CD8-positive, alpha-beta memory T cell (primary cell): ENCODE measurements at regions not wholly inside any gene's neighbourhood (a gene's known extent, or its start where the extent isn't known, plus 50 kb on each side); places are given as distances from the start of the nearest gene placed in this dataset.

Experiments
- CTCF ChIA-PET: fragments of 350-600 bp; sonication (Branson Sonifier 250); formaldehyde crosslinking; loops from one replicate; lab custom pipeline; 2021; ENCODE audit warnings: antibody characterized with exemption; lab: Charles Lee
- POLR2A ChIA-PET: fragments of 350-600 bp; sonication (Branson Sonifier 250); formaldehyde crosslinking; loops from one replicate; lab custom pipeline; 2021; ENCODE audit warnings: antibody characterized with exemption; lab: Charles Lee
- DNase-seq, 5 donors: peaks; one replicate each; pipeline versions ENCODE4 v3.0.0 to v3.0.0-alpha.2; 2020 to 2022; ENCODE audit warnings: mixed read lengths in 1 of 5
- H3K27ac ChIP-seq: one replicate; pipeline ENCODE4 v1.7.0; 2013; ENCODE audit warnings: low read depth, mild to moderate bottlenecking, low read length, moderate library complexity
- H3K27me3 ChIP-seq: 2 replicates; pipeline ENCODE4 v1.7.0; 2013; ENCODE audit warnings: low read length, mild to moderate bottlenecking; ENCODE audit not compliant: insufficient read depth, poor library complexity, severe bottlenecking
- H3K36me3 ChIP-seq: 2 replicates; pipeline ENCODE4 v1.7.0; 2013; ENCODE audit warnings: mild to moderate bottlenecking, low read length, moderate library complexity; ENCODE audit not compliant: insufficient read depth
- H3K4me1 ChIP-seq: 2 replicates; pipeline ENCODE4 v1.7.0; 2013; ENCODE audit warnings: mild to moderate bottlenecking, low read length, moderate library complexity; ENCODE audit not compliant: insufficient read depth
- H3K4me3 ChIP-seq: 2 replicates; pipeline ENCODE4 v1.7.0; 2013; ENCODE audit warnings: mild to moderate bottlenecking, low read length
- H3K9me3 ChIP-seq: 2 replicates; pipeline ENCODE4 v1.7.0; 2013; ENCODE audit warnings: mild to moderate bottlenecking, low read length
- H3K27ac Mint-ChIP-seq, 8 donors: one replicate each; pipeline ENCODE4 v1.8.0; 2020 to 2021; ENCODE audit warnings: mixed read lengths in 8 of 8, mild to moderate bottlenecking in 6 of 8, inconsistent platforms in 3 of 8, moderate library complexity in 3 of 8
- H3K27me3 Mint-ChIP-seq, 2 donors: one replicate each; pipeline ENCODE4 v1.8.0; 2020 to 2021; ENCODE audit warnings: mixed read lengths in 2 of 2, mild to moderate bottlenecking in 1 of 2, moderate library complexity in 1 of 2
- H3K36me3 Mint-ChIP-seq, 3 donors: one replicate each; pipeline ENCODE4 v1.8.0; 2020 to 2021; ENCODE audit warnings: mixed read lengths in 3 of 3, inconsistent platforms in 1 of 3, mild to moderate bottlenecking in 1 of 3
- H3K4me1 Mint-ChIP-seq, 3 donors: one replicate each; pipeline ENCODE4 v1.8.0; 2020 to 2021; ENCODE audit warnings: mixed read lengths in 3 of 3, inconsistent platforms in 1 of 3, mild to moderate bottlenecking in 1 of 3
- H3K4me3 Mint-ChIP-seq, 7 donors: one replicate each; pipeline ENCODE4 v1.8.0; 2020 to 2021; ENCODE audit warnings: mixed read lengths in 7 of 7, mild to moderate bottlenecking in 6 of 7, moderate library complexity in 4 of 7, inconsistent platforms in 2 of 7
- H3K9me3 Mint-ChIP-seq, 5 donors: one replicate each; pipeline ENCODE4 v1.8.0; 2020 to 2022; ENCODE audit warnings: mixed read lengths in 5 of 5, mild to moderate bottlenecking in 3 of 5, moderate library complexity in 2 of 5, inconsistent platforms in 1 of 5

DNA sequence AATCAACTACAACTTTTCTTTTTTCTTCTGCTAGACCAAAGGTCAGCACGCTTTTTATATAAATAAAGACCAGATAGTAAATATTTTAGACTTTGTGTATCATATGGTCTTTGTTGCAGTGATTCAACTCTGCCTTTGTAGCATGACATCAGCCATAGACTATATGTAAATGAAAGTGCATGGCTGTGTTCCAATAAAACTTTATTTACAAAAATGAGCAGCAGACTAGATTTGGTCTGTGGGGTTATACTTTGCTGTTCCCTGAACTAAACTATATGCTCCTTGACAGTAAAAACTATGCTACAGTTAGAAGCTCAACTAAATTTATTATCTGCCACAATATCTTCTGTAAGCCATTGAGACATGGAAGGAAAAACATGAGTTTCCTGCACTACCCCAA, 100.0 kb downstream of the RNASEH2B start:
- H3K27me3 ChIP-seq, result no peaks in the 10 kb centered on the region
- peaks cover 0 to 13% (median 9%) of the 10 kb centered on the region in 5 donors for H3K9me3 Mint-ChIP-seq

DNA sequence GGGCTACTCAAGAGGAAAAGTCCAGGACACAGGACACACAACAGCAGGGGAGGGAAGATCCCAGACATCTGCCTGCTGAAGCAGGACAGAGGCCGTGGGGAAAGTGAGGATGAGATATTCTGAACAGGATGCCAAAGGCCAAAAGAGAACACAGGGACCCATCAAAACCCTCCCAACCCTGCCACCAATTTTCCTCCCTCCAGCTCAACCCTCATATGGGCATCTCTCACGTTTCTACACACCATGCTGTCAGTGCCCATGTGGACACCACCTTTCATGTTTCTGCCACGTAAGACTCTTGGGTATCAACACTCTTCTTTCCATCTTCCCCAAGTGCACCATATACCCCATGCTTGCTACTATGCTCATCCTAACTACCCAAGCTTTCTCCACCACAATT, 97.6 kb downstream of the RNASEH2B start:
- H3K36me3 Mint-ChIP-seq, result no peaks in the 10 kb centered on the region
- no peak overlapping the region for H3K27ac Mint-ChIP-seq
- Histone ChIP-seq H3K9me3 (no peaks in the 10 kb centered on the region), H3K4me1 (no peaks in the 10 kb centered on the region), H3K27me3 (no peaks in the 10 kb centered on the region), H3K4me3 (no peak overlapping the region), H3K36me3 (no peaks in the 10 kb centered on the region), H3K27ac (no peak overlapping the region)
- H3K27me3 Mint-ChIP-seq, result peaks cover 2 to 37% of the 10 kb centered on the region in 2 donors
- no peak overlapping the region for H3K4me3 Mint-ChIP-seq
- no peaks in the 10 kb centered on the region for H3K9me3 Mint-ChIP-seq
- no peak for DNase-seq
- CTCF ChIA-PET, result no interaction called here
- POLR2A ChIA-PET, result no interaction called here
- no peaks in the 10 kb centered on the region for H3K4me1 Mint-ChIP-seq

More for the DNA sequence above, 100.0 kb downstream of the RNASEH2B start:
- H3K27ac Mint-ChIP-seq, result no peak overlapping the region
- no peaks in the 10 kb centered on the region for H3K4me1 ChIP-seq
- no peaks in the 10 kb centered on the region for H3K4me1 Mint-ChIP-seq
- peaks cover 0 to 13% of the 10 kb centered on the region in 2 donors for H3K27me3 Mint-ChIP-seq
- peaks cover 0 to 3% (median 0%) of the 10 kb centered on the region in 3 donors for H3K36me3 Mint-ChIP-seq
- no peak for DNase-seq
- no peak overlapping the region for H3K4me3 Mint-ChIP-seq
- POLR2A ChIA-PET, result interaction anchor here (0.6 kb wide), 1 partner anchor 17 kb away, joined by 3 read pairs; no protein-coding TSS in a partner anchor
- H3K9me3 ChIP-seq, result no peaks in the 10 kb centered on the region
- H3K4me3 ChIP-seq, result no peak overlapping the region
- no peak overlapping the region for H3K27ac ChIP-seq
- H3K36me3 ChIP-seq, result no peaks in the 10 kb centered on the region
- CTCF ChIA-PET, result no interaction called here

DNA sequence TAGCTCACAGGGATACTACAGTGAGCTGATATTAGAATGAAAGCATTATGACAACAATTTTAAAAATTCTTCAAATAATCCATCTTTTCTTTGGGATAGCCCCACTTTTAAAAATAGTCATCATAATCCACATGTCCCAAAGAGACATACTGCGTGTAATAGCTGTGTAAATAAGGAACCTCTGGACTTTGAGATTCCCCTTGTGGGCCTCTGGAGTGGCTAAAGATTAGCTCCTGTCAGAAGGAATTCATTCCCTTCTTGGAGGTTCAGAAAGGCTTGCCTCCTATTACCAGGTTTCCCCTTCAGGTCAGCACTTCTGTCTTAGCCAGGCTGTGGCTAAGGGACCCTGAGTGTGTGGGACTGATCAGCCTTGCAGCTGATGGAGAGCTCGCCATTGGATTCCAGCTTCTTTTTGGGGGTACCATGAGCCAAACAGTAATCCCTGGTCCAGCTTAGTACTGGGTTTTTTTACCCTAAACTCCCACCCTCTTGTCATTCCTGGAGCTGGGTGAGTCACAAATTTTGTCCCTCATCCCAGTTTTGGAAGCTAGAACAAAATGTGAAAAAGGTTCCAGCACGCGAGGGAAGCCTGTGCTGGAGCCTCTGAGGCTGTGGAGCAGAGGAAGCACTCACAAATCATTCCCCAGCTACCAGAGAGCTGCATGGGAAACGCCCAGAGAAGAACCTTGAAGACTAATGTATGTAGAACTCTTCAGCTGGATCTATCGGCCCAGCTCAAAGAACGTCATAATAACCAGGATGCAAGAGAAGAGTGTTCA, 96.7 kb downstream of the RNASEH2B start:
- Mint-ChIP-seq H3K27me3 (peaks cover 2 to 40% of the 10 kb centered on the region in 2 donors), H3K36me3 (no peaks in the 10 kb centered on the region), H3K27ac (peak overlapping the region in 1 of 8 donors; percentile 6), H3K9me3 (no peaks in the 10 kb centered on the region), H3K4me3 (no peak overlapping the region), H3K4me1 (no peaks in the 10 kb centered on the region)
- Histone ChIP-seq H3K27ac (no peak overlapping the region), H3K9me3 (no peaks in the 10 kb centered on the region), H3K36me3 (no peaks in the 10 kb centered on the region), H3K4me1 (no peaks in the 10 kb centered on the region), H3K4me3 (no peak overlapping the region), H3K27me3 (no peaks in the 10 kb centered on the region)
- DNase-seq, result no peak
- CTCF ChIA-PET, result no interaction called here
- POLR2A ChIA-PET, result no interaction called here
